DMS79 treated with DMSO at 0.1 percent for 48 hours (cell line): ENCODE measurements at regions not wholly inside any gene's neighbourhood (a gene's known extent, or its start where the extent isn't known, plus 50 kb on each side); places are given as distances from the start of the nearest gene placed in this dataset.

Source experiments
- DNase-seq: peaks from one replicate; lab custom pipeline; 2025; lab: John Stamatoyannopoulos, UW

DNA sequence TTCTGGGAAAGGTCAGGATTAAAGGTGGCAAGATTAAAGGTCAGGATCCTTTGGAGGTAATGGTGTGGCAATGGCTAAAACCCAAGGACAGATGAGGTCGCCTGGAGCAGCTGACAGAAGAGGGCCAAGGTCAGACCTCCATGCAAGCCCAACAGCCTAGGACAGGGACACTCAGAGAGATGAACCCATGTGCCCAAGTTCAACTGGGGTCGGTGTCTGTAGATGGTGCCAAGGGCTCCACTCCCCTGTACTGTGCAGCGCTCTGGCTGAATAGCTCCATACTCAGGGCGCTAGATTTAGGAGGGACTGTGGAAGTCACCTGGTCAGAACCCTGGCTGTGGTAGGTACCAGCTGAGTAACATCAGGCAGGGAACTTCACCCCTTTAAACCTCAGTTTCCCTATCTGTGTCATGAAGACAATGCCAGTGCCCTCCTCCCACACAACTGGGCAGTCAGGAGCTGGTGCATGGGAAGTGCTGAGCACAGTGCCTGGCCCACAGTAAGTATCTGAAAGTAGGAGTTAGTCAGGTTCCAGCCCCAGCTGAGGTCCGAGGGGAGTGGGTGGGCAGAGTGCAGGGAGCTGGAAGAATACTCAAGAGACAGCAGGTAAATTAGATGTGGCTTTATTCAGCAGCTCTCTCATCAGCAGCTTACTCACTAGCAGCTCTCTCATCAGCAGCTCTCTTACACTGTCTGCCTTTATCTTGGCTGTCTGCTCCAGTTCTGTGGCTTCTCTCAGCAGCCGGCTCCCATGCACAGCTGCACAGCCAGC, 327.1 kb downstream of the GLRX3 start:
- DNase-seq = no peak

DNA sequence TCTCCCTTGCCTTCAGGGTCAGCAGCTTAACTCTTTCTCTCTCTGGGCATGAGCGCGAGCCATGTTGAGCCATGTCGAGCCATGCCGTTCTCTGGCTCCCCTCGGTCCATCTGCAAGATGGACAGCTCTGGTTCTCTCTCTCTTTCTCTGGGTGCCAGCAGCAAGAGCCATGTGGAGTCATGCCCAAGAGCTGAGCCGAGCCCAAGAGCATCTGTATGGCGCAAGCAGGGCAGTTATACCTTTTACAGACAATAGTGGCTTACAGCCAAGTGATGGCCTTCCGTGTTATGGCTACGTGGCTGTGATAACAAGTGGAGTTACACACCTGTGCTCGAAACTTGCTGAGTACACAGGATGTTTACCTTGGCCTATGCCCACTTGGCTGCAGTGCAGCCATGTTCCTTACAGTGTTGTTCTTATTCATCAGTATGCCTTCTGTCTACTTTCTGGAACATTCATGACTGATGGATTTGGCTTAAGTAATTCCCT, 327.7 kb downstream of the GLRX3 start:
- DNase-seq = no peak

DNA sequence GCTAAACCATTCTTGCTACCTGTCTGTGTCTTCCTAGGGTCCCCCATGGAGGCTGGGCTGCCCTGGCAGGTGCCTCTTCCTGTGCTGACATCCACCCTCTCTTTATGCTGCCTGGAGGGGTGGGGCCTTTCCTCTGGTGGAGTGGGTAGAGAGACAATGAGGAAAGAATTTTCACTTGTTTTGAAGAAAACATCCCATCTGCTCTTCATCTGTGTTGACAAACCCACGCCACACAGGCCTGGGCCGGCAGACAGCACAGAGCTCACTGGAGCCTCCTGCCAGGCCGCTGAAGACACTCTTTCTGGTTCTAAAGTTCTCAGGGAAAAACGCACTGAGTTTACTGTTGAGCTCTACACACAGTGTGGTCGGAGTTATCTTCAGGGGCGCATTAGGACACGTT, 328.2 kb downstream of the GLRX3 start:
- no peak for DNase-seq

DNA sequence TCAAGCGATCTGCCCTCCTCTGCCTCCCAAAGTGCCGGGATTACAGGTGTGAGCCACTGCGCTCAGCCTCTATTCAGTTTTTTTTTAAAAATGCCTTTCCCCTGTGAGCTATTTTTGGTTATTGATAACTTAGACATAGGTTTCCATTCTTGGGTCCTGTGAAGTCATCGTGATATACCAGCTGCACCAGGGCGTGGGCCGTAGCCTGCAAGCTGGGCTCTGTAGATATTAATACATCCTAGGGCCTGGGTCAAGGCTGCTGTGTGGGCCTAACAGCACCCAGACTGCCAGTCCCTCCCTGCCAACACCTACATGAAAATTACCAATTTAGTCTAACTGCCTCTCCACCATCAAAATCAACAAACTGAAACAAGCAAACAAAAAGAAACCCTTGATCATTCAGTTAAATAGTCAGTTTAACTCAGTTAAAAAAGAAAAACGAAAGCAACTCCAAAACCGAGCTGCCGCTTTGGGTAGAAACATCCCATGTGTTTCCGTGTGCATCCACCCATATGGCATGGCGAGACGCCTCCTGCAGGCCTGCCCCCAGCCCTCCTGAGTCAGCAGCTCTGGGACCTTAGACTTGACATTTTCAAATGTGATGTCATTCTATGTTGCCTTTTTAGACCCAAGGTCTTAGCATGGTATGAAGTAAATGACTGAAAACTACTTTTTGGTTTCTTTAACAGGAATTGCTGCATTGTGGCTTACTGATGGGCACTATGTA, 330.2 kb downstream of the GLRX3 start:
- no peak for DNase-seq

DNA sequence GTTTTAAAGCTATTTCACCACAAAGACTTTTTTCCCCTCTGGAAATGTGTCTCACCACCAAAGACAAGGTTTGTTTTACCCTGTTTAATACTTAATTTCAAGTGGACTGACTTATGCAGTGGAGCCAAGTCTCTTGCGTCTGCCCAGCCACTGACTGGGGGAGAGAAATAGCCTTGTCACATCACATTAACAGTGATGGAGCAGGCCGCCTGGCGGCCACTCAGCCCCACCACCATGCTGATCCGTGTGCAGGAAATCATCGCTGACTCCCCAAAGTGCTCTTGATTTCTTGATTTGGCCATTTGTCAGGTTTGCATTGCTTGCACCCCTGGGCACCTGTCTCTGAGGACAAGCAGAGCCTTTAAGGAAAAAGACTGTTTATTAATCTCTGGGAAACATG, 334.1 kb downstream of the GLRX3 start:
- no peak for DNase-seq

DNA sequence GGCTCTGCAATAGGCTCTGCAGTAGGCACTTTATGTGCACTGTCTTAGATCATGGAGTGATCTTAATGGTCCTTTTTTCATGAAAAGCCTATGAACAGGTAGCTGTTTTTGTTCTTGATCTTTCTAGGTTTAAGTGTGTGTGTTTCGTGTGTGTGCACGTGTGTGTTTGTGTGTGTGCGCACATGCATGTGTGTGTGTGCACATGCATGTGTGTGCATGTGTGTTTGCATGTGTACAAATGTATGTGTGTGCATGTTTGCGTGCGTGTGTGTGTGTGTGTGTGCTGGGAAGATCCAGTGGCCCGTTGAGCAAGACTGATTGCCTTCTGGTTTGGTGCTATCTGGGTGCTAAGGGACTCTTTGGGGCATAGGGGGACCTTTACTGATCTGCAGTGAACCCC, 334.8 kb downstream of the GLRX3 start:
- no peak for DNase-seq

DNA sequence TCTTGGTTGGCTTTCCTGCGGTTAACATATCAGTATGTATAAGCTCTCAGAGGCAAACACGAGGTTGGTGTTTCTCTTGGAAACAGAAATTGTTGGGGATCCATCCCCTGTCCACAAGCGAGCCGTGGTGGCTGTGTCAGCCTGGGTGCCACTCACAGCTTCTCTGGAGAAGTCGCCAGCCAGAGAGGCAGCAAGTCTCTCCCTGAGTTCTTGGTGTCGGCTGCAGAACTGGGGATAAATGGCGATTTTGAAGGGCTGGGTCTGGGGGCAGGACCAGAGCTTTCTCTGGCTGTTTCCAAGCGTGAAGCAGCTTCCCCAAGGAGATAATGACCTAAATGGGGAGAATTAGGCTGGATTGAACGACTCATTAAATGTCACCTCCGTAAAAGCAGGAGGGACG, 335.3 kb downstream of the GLRX3 start:
- no peak for DNase-seq

DNA sequence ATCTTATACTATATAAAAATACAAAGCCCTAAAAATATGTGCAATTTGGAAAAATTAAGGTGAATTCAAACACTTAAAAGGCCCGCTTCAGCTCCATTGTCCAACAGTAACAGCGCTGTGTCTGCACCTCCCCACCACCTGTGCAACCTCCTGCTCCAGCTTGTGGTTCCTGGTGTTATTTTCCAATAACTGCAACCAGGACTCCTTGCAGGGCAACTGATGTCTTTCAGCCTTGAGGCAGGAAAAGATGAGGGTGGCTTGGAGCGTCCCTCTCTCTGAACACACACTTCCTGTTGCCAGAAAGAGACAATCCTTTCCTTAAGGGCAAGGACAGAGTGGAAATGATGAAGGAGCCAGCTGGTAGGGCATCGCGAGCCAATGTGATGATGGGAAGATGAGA, 336.0 kb downstream of the GLRX3 start:
- DNase-seq = no peak

DNA sequence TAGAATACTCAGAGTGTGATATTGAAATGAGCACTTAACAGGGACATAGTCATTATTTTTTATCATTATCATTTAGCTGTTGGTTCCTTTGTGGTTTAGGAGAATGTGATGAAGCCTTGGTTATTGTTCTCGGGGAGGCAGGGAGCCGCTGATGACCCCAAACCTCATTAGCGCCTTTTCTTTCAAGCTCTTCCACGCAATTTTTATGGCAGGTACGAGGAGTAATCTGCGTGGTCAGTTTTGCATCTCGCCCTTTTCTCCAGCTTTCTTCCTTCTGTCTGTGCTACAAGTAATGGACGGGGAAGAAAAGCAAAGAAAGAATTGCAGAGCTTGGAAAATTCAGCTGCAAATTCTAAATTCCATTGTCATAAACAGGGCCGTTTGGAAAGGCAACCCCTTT, 338.4 kb downstream of the GLRX3 start:
- no peak for DNase-seq

DNA sequence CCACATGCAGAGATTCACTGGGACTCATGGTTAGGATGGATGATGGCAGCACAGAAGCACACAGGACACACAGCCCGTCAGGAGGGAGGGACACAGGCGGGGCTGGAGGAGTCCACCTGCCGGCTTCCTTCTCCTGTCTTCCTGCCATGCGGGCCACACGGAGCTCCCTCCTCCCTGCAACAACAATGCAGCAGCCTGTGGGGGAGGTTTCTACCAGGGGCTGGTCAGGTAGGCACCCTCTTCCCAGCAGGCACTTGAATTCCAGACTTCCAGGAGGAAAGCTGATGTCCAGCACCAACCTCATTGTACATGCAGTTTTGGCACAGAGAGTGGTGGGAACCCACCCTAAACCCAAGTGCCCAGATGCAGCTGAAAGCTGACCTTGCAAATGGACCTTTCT, 341.2 kb downstream of the GLRX3 start:
- no peak for DNase-seq

DNA sequence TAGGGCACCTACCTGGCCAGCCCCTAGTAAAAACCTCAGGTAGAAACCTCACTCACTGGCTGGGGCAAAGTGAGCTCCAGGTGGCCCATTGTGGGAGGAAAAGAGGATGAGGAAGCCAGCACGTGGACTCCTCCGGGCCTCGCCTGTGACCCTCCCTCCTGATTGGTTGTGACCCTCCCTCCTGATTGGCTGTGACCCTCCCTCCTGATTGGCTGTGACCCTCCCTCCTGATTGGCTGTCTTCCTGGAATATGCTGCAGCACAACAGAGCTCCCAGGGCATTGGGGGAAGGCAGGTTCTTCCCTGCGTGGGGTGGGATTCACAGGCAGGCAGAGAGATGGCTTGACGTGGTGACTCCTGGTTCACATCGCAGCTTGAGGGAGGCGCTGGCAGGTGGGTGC, 343.0 kb downstream of the GLRX3 start:
- DNase-seq = no peak

DNA sequence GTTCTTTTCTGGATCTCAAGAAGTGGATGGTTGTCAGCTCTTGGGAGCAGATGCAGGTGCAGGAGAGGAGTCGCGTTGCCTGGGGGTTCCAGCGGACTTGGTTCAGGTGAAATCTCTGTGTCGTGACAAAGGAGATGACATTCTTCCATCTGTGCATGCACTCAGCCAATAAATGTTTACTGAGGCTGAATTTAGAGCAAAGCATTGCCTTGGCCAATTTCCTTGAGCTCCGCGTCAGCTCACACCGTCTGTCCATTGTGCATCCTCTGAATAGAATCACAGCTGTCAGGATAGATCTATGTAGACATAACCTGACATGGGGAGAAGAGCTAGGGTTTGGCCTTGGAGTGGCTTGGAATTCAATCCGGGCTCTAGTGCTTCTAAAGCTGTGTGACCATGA, 343.7 kb downstream of the GLRX3 start:
- DNase-seq = peak; percentile 4

DNA sequence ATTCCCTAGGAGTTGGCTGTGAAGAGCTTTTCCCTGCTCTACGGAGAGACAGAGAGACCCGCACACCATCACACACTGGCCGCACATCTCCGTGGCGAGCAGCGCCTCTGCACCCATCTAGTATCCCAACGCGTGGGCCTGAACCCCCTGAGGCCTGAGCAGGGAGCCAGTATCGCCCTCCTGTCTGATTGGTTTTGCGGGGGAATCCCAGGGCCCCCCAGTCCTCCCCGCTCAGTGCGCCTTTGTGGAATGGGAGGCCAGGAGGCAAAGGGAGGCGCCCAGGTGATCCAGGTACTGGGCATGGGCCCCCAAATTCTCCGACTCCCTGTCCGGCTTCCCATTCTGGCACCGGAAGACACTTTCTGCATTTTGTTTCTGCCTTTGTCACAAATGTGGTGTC, 344.3 kb downstream of the GLRX3 start:
- DNase-seq = no peak

DNA sequence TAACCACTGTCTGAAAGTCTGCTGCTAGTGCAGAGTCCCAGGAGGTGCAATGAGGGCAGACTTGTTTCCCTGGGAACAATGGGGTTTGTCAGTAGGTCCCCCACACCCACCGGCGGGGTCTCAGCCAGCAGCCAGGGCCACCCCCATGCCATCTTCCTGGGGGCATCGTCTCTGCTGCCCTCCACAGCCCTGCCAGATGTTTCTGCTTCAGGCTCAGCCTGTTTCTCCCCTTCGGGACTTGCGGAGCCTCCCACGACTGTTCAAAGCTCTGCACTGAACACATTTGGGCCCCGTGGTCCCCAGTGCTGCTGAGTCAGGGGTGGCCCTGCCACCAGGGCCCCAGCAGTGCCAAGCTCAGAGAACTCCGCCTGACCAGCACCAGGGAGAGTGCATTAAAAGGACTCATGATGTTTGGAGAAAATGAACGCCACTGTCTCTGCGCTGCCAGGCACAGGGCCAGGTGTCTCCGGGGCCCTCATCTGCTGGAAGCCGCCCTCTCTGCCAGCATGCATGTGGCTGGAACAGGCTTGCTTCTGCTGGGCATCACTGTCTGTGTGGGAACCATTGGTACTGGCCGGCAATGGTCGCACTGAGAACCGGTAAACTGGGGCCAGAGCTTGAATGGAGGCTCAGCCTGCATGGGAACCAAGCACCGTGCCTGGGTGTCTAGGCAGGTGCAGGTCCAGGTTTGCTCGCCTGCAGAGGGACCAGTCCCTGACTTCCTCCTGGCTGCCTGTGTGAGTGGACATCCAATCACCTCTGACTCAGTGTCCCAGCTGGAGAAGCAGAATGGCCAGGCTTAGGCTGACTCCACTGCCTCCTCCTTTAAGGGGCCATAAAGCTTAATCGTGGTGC, 345.1 kb downstream of the GLRX3 start:
- DNase-seq = no peak

DNA sequence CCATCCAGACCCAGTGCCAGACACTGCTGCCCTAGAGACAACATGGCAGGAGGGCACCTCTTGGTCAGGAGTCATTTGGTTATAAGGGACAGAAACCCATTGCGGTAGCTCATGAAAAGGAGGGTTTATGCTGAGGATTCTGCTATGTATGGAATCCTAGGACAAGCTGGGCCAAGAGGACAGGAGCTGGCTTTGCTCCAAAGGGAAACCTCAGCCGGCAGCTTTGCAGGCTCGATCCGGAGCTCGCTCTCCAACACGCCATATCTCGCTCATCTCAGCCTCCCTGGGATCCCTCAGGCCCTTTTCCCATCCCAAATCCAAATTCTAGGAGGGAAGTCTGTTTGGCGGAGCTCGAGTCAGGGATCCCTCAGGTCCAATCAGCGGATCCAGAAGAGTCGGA, 345.7 kb downstream of the GLRX3 start:
- DNase-seq = no peak

DNA sequence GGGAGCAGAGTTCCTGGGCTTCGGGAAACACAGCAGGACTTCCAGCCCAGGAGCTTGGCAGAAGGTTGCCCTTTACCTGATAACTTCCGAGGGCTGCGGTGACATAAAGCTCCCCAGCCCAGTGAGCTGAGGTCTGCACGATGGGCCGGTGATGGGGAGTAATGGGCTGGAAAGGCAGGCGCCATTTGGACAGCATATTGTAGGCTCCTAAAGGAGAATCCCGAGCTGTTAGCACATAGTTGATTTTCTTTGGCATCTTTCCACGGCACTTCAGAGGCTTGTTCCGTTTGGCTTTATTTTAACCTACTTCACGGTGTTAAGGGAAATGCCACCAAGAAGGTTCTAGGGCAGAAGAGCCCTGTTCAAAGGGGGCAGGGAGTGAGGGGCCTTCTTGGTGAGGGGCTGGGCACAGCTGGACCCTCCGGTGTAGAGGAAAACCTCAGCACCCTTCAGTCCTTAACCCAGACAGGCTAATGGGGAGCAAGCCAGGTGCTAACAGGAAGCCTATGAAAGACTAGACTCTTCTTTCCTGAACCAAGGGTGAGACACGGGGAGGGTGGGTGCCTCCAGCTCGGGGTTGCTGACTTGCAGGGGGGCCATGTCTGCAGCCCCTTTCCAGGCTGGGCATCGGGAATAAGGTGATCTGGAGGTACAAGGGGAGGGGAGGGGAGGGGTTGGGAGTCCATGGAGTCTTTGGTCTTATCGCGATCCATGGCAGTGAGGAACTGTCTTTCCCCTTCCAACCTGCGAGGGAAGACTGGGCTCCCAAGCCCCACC, 347.7 kb downstream of the GLRX3 start:
- peak; percentile 64 for DNase-seq

DNA sequence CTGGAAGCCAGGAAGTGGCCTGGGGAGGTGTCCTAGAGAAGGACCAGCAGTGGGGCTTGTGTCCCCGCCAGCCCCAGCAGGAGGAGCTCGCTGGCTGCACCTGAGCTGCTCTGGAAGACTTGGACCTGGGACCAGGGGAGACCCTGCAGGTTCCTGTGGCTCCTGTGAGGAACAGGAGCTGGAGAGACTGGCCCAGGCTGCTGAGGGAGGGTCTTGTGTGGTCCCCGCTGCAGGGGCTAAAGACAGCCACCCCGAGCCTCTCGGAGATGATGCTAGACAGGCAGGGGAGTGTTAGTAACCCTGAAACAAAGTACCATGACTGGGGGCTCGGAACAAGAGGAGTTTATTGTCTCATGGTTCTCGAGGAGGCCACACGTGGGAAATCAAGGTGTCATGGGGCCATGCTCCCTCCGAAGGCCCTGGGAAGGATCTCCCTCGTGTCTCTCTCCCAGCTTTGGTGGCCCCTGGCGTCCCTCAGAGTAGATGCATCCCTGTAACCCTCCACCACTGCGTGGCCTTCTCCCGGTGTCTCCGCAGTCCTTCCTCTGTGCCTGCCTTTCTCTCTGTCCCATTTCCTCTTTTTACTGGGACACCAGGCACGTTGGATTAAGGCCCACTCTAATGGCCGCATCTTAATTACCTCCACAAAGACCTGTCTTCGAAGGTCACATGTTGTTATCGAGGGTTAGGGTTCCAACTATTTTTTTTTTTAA, 348.4 kb downstream of the GLRX3 start:
- DNase-seq = no peak

DNA sequence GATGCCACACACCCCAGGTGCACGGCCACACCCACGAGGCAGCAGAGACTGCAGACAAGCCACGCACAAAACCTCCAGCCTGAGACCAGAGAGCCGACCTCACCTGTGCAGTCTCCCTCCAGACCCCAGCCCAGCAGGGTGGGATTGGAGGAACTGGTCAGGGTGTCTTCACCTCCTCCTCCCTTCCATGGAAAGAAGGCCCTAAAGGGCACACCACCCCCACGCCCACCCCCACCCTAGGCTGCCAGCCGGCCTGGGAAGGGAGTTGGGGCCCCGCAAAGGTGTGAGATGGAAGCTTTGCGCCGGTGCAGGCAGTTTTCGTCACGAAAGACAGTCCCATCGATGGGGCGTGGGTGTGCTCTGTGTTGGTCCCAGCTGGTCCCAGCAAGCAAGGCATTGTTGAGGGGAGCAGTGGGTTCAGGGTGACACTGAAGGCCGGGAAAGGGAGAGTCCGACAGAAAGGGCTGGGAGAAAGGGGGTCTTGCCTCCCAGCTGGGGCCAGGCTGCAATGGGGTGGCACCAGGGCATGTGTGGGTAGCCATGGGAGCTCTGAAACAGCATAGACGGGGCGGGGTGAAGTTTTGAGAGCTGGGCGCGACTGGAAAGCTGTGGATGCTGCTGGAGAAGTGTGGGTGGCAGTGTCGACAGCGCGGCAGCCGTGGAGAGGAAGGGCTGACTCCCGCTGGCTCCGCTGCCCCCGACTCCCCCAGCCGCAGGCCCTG, 349.2 kb downstream of the GLRX3 start:
- DNase-seq = no peak

DNA sequence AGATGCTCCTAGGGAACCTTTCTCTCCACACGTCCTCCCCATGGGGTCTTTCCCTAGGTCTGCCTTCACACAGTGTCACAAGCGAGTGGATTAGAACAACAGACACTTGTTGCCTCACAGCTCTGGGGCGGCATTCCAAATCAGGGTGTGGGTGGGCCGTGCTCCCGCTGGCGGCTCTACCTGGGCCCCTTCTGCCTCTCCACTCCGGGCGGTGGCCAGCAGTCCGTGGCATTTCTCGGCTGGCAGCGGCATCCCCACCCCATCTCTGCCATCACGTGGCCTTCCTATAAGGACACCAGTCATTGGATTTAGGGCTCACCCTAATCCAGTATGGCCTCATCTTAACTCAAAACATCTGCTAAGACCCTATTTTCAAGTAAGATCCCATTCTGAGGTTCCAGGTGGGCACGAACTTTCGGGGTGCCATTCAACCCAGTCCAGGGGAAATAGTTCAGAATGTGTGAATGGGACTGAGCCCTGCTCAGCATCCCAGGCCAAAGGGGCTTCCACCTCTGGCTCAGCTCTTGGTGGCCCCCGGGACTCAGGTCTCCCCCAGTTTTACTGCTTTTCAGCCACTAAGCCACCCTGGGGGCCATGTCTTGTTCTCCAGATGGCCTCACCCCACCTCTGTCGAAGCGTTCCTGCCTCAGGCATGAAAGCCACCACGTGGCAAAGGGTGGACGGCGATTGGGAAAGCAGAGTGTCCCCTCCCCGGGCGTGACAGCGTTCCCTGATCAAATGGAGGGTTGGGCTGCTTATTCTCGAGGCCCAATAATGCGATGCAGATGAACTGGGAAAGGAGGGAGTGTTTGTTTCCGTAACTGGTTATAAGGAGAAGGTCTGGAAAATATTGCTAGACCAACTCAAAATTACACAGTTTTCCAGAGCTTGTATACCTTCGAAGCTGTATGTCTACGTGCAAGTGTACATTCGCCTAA, 350.0 kb downstream of the GLRX3 start:
- no peak for DNase-seq
